Transverse colon (tissue), 4 donors: ENCODE measurements at regions not wholly inside any gene's neighbourhood (a gene's known extent, or its start where the extent isn't known, plus 50 kb on each side); places are given as distances from the start of the nearest gene placed in this dataset.

Experiments used
- CTCF ChIP-seq, 5 experiments: fragments of 200-600 bp in 3 of 5; fragments of 450-650 bp in 2 of 5; sonication (generic) in 3 of 5; IDR thresholded peaks; 1 replicate in 2 of 5; 2 replicates in 3 of 5; pipeline ENCODE4 v1.5.1; 2016 to 2017; ENCODE audit warnings: antibody characterized with exemption in 5 of 5, inconsistent platforms in 3 of 5, mild to moderate bottlenecking in 2 of 5, moderate library complexity in 1 of 5
- POLR2A ChIP-seq: fragments of 450-650 bp; IDR thresholded peaks from one replicate; pipeline ENCODE4 v1.6.1; 2016; ENCODE audit warnings: antibody characterized with exemption, mild to moderate bottlenecking, moderate library complexity
- POLR2AphosphoS5 ChIP-seq, 3 donors: sonication (generic); formaldehyde crosslinking; IDR thresholded peaks; one replicate each; pipeline ENCODE4 v1.6.1; 2016; ENCODE audit warnings: antibody characterized with exemption in 3 of 3

- no peak for TF ChIP-seq POLR2A
- TF ChIP-seq CTCF (IDR thresholded peaks at IDR 0.05), result no peak
- no peak for TF ChIP-seq POLR2AphosphoS5 (IDR thresholded peaks at IDR 0.05)
Measured at GRCh38 chr2:129757366-129757914, 222.0 kb upstream of the RAB6C start.
